IMR-90 (cell line): ENCODE measurements at regions not wholly inside any gene's neighbourhood (a gene's known extent, or its start where the extent isn't known, plus 50 kb on each side); places are given as distances from the start of the nearest gene placed in this dataset.

Experiments
- ATAC-seq: fragments of 200-7000 bp; cut with Tn5 transposase; 2 replicates; pipeline ENCODE4 v1.9.1; 2020; ENCODE audit warnings: low read depth, mild to moderate bottlenecking, moderate library complexity
- BruUV-seq: library from RNA; stranded (reverse); fragments of 400-500 nt; replicated peaks from 2 replicates; lab custom pipeline; 2021; lab: Mats Ljungman, UMichigan
- CTCF ChIA-PET: fragments of 300-600 bp; formaldehyde crosslinking; extraction: SDS; loops from one replicate; lab custom pipeline; 2021; ENCODE audit warnings: antibody characterized with exemption; lab: Yijun Ruan, JAX
- POLR2A ChIA-PET: fragments of 300-600 bp; sonication (Branson Sonifier 250); formaldehyde crosslinking; loops from one replicate; lab custom pipeline; 2022; ENCODE audit warnings: antibody characterized with exemption; ENCODE audit not compliant: unreplicated experiment; lab: Charles Lee
- DNase-seq: peaks from one replicate; pipeline ENCODE4 v3.0.0; 2013
- H2AFZ ChIP-seq: replicated peaks from 2 replicates; pipeline ENCODE3; 2013; ENCODE audit warnings: low read length, mild to moderate bottlenecking; ENCODE audit not compliant: poor library complexity
- H2AK5ac ChIP-seq: 2 replicates; pipeline ENCODE4 v1.6.1; 2013; ENCODE audit warnings: low read depth, low read length, inconsistent platforms
- H2AK9ac ChIP-seq: replicated peaks from 2 replicates; pipeline ENCODE3; 2013; ENCODE audit warnings: mild to moderate bottlenecking, low read depth, low read length, moderate library complexity; ENCODE audit not compliant: poor library complexity
- H2BK120ac ChIP-seq: 2 replicates; pipeline ENCODE4 v1.6.1; 2013; ENCODE audit warnings: low read depth, low read length, inconsistent platforms
- H2BK15ac ChIP-seq: 3 replicates; pipeline ENCODE4 v1.6.1; 2013; ENCODE audit warnings: low read depth, low read length, inconsistent platforms
- H2BK20ac ChIP-seq: 2 replicates; pipeline ENCODE4 v1.6.1; 2013; ENCODE audit warnings: low read depth, mild to moderate bottlenecking, inconsistent platforms, low read length, moderate library complexity
- H2BK5ac ChIP-seq: 2 replicates; pipeline ENCODE4 v1.6.1; 2013; ENCODE audit warnings: mild to moderate bottlenecking, low read depth, low read length, inconsistent platforms; ENCODE audit not compliant: poor library complexity, severe bottlenecking
- H3K14ac ChIP-seq: replicated peaks from 2 replicates; pipeline ENCODE4 v1.6.1; 2013; ENCODE audit warnings: low read depth, low read length, inconsistent platforms
- H3K18ac ChIP-seq: 2 replicates; pipeline ENCODE4 v1.6.1; 2013; ENCODE audit warnings: low read depth, low read length, control low read depth
- H3K23ac ChIP-seq: 2 replicates; pipeline ENCODE4 v1.6.1; 2013; ENCODE audit warnings: low read depth, low read length, inconsistent platforms
- H3K27ac ChIP-seq: 2 replicates; pipeline ENCODE4 v1.5.1; 2013; ENCODE audit warnings: mild to moderate bottlenecking, control low read depth, low read length; ENCODE audit not compliant: insufficient read depth
- H3K27me3 ChIP-seq: 2 replicates; pipeline ENCODE4 v1.6.1; 2013; ENCODE audit warnings: low read length; ENCODE audit not compliant: control insufficient read depth, insufficient read depth
- H3K36me3 ChIP-seq: 2 replicates; pipeline ENCODE4 v1.6.1; 2013; ENCODE audit warnings: low read length, mixed read lengths; ENCODE audit not compliant: control insufficient read depth, insufficient read depth
- H3K4ac ChIP-seq: 2 replicates; pipeline ENCODE4 v1.6.1; 2013; ENCODE audit warnings: low read depth, low read length, inconsistent platforms
- H3K4me1 ChIP-seq: 2 replicates; pipeline ENCODE4 v1.6.1; 2013; ENCODE audit warnings: low read length, mixed read lengths; ENCODE audit not compliant: control insufficient read depth, insufficient read depth
- H3K4me2 ChIP-seq: 2 replicates; pipeline ENCODE4 v1.6.1; 2013; ENCODE audit warnings: low read depth, mild to moderate bottlenecking, control low read depth, low read length, moderate library complexity
- H3K4me3 ChIP-seq: 2 replicates; pipeline ENCODE4 v1.5.1; 2013; ENCODE audit warnings: low read depth, mild to moderate bottlenecking, control low read depth, low read length, moderate library complexity; ENCODE audit not compliant: insufficient read depth
- H3K56ac ChIP-seq: 2 replicates; pipeline ENCODE4 v1.6.1; 2013; ENCODE audit warnings: low read length, inconsistent platforms; ENCODE audit not compliant: insufficient read depth; ENCODE audit errors: extremely low read depth
- H3K79me1 ChIP-seq, 2 experiments: 2 replicates each; pipeline ENCODE4 v1.6.1; 2013; ENCODE audit warnings: low read length in 2 of 2, inconsistent platforms in 1 of 2, low read depth in 1 of 2
- H3K9ac ChIP-seq: 2 replicates; pipeline ENCODE4 v1.6.1; 2013; ENCODE audit warnings: low read depth, low read length, control low read depth
- H3K9me1 ChIP-seq: 2 replicates; pipeline ENCODE4 v1.6.1; 2013; ENCODE audit warnings: low read length, inconsistent platforms; ENCODE audit not compliant: insufficient read depth
- H3K9me3 ChIP-seq: 2 replicates; pipeline ENCODE4 v1.6.1; 2013; ENCODE audit warnings: low read length; ENCODE audit not compliant: control insufficient read depth, insufficient read depth
- H4K20me1 ChIP-seq: 2 replicates; pipeline ENCODE4 v1.6.1; 2013; ENCODE audit warnings: low read length, inconsistent platforms; ENCODE audit not compliant: insufficient read depth
- H4K5ac ChIP-seq: 2 replicates; pipeline ENCODE4 v1.6.1; 2013; ENCODE audit warnings: mild to moderate bottlenecking, low read depth, low read length, control low read depth
- H4K8ac ChIP-seq, 2 experiments: 2 replicates each; pipeline ENCODE4 v1.6.1; 2013; ENCODE audit warnings: low read depth in 2 of 2, low read length in 2 of 2, control low read depth in 1 of 2, inconsistent platforms in 1 of 2
- H4K91ac ChIP-seq: 2 replicates; pipeline ENCODE4 v1.6.1; 2013; ENCODE audit warnings: low read depth, low read length, inconsistent platforms; ENCODE audit not compliant: insufficient read depth
- CEBPB ChIP-seq: IDR thresholded peaks from 2 replicates; pipeline ENCODE4 v1.6.1; 2012; ENCODE audit warnings: low read depth, low read length, improper control_type of control experiment
- CHD1 ChIP-seq: IDR thresholded peaks from 2 replicates; pipeline ENCODE4 v1.6.1; 2012; ENCODE audit warnings: low read depth, low read length, improper control_type of control experiment
- CTCF ChIP-seq: conservative IDR thresholded peaks from 2 replicates; pipeline ENCODE4 v1.5.1; 2012; ENCODE audit warnings: mild to moderate bottlenecking, low read depth, low read length, improper control_type of control experiment
- MAZ ChIP-seq: IDR thresholded peaks from 2 replicates; pipeline ENCODE4 v1.6.1; 2012; ENCODE audit warnings: low read depth, mild to moderate bottlenecking, low read length, improper control_type of control experiment, moderate library complexity, borderline replicate concordance
- NFE2L2 ChIP-seq: fragments of 150-350 bp; IDR thresholded peaks from 2 replicates; pipeline ENCODE4 v1.6.1; 2016; ENCODE audit warnings: low read depth, mild to moderate bottlenecking, low read length
- POLR2A ChIP-seq: IDR thresholded peaks from 2 replicates; pipeline ENCODE4 v1.6.1; 2012; ENCODE audit warnings: mild to moderate bottlenecking, low read depth, low read length
- WGBS, 2 experiments: methylation state at CpG; one replicate each; pipeline versions ENCODE4 v1.1.5 to v1.1.7; 2013; ENCODE audit warnings: missing lambda C conversion rate in 2 of 2; ENCODE audit not compliant: insufficient read length in 1 of 2; ENCODE audit errors: extremely low coverage in 2 of 2; 5-methylcytosine and 5-hydroxymethylcytosine counted together
- dilution Hi-C: fragments of 300-500 bp; cut with HindIII; formaldehyde crosslinking; loops from one replicate; pipeline ENCODE4 v1.14.3; 2018; ENCODE audit warnings: low sequenced_read_pairs; ENCODE audit not compliant: unreplicated experiment
- in situ Hi-C: fragments of 300-500 bp; cut with MboI; formaldehyde crosslinking; loops from 3 replicates; pipeline ENCODE4 v1.14.3; 2019; ENCODE audit warnings: low sequenced_read_pairs, inconsistent platforms, mixed read lengths
- intact Hi-C: fragments of 100-400 bp; cut with micrococcal nuclease; formaldehyde crosslinking; loops from 2 replicates; pipeline ENCODE4 v1.10.0; 2022

- peak overlapping the region; percentile 93 for H3K23ac ChIP-seq
- peak overlapping the region; percentile 70 for H3K27ac ChIP-seq
- no peaks in the 10 kb centered on the region for H3K9me3 ChIP-seq
- H3K9me1 ChIP-seq, result no peaks in the 10 kb centered on the region; the same call in 1 of the 2 replicates
- H2AK9ac ChIP-seq, result peak overlapping the region; percentile 98
- peak overlapping the region; percentile 70 for H3K56ac ChIP-seq
- intact Hi-C loops, result no loop called here
- no TSS peak for BruUV-seq
- peaks cover 9% of the 10 kb centered on the region; the same call in 1 of the 2 replicates for H3K36me3 ChIP-seq
- DNase-seq (peak; percentile 91), ATAC-seq (peak; percentile 96)
- H3K14ac ChIP-seq, result peak overlapping the region; percentile 90
- TF ChIP-seq CTCF, result no peak
- peak; percentile 98 for TF ChIP-seq POLR2A
- TF ChIP-seq CHD1, result peak; percentile 44; the same call in 1 of the 2 replicates
- TF ChIP-seq MAZ, result peak; percentile 10; the same call in 1 of the 2 replicates
- no peak for TF ChIP-seq NFE2L2
- TF ChIP-seq CEBPB, result peak; percentile 35
- no peaks in the 10 kb centered on the region for H3K27me3 ChIP-seq
- ChIA-PET POLR2A (interaction anchor here (0.5 to 1.0 kb wide), 2 partner anchors 12 to 19 kb away, joined by 3 to 4 read pairs; no protein-coding TSS in a partner anchor), CTCF (interaction anchor here (0.6 kb wide), 1 partner anchor 258 kb away, joined by 3 read pairs; no protein-coding TSS in a partner anchor)
- H3K9ac ChIP-seq, result peak overlapping the region; percentile 85
- 0 out of 2 replicates have a peak overlapping the region, but pooled peaks have one; percentile 11 for H2BK120ac ChIP-seq
- H3K4me1 ChIP-seq, result peaks cover 6% of the 10 kb centered on the region
- peak overlapping the region; percentile 65 for H2BK5ac ChIP-seq
- H3K79me1 ChIP-seq, result peaks cover 10 to 30% of the 10 kb centered on the region in 2 experiments
- peak overlapping the region; percentile 11 for H4K5ac ChIP-seq
- H2AK5ac ChIP-seq, result peak overlapping the region; percentile 44; the same call in 1 of the 2 replicates
- H2AFZ ChIP-seq, result peak overlapping the region; percentile 99
- H2BK20ac ChIP-seq, result no peak overlapping the region
- dilution Hi-C loops, result no loop called here
- H4K91ac ChIP-seq, result peak overlapping the region; percentile 58
- in situ Hi-C loops, result loop anchor here (25.0 kb wide), 2 partner anchors 201 to 726 kb away; partner anchors contain the start of genes HSD3B7 and RUSF1
- peak overlapping the region; percentile 33; the same call in 1 of the 2 replicates for H3K18ac ChIP-seq
- H3K4ac ChIP-seq, result peak overlapping the region; percentile 80
- no peak overlapping the region for H2BK15ac ChIP-seq
- peak overlapping the region; percentile 93 for H3K4me2 ChIP-seq
- peak overlapping the region; percentile 66 for H3K4me3 ChIP-seq
- no peaks in the 10 kb centered on the region for H4K20me1 ChIP-seq
- H4K8ac ChIP-seq, result peak overlapping the region; percentile 69 to 93
- WGBS, 2 experiments, result 0% methylated on average over 11 of the region's 59 CpGs; no CpG with 5 or more reads in 1 of the 2 experiments
Measured at GRCh38 chr16:31713071-31713944, 160.3 kb upstream of the ZNF267 start.
